Transverse colon (tissue), 4 donors: ENCODE measurements at regions not wholly inside any gene's neighbourhood (a gene's known extent, or its start where the extent isn't known, plus 50 kb on each side); places are given as distances from the start of the nearest gene placed in this dataset.

ENCODE experiments used
- DNase-seq: peaks from one replicate; pipeline ENCODE4 v3.0.0-alpha.2; 2019
- H3K27ac ChIP-seq, 4 donors: fragments of 200-600 bp; sonication (generic); 2 replicates each; pipeline ENCODE4 v1.5.1; 2016 to 2018; ENCODE audit warnings: inconsistent platforms in 4 of 4
- H3K27me3 ChIP-seq: fragments of 200-600 bp; sonication (generic); 2 replicates; pipeline ENCODE4 v1.5.1; 2017; ENCODE audit warnings: inconsistent platforms
- H3K36me3 ChIP-seq, 4 donors: fragments of 200-600 bp; sonication (generic); 2 replicates each; pipeline ENCODE4 v1.5.1; 2017 to 2019; ENCODE audit warnings: inconsistent platforms in 4 of 4
- H3K4me1 ChIP-seq, 4 donors: fragments of 200-600 bp; sonication (generic); 2 replicates each; pipeline ENCODE4 v1.5.1; 2017 to 2020; ENCODE audit warnings: inconsistent platforms in 4 of 4
- H3K4me3 ChIP-seq, 4 donors: fragments of 200-600 bp; sonication (generic); 1 replicate in 1 of 4; 2 replicates in 3 of 4; pipeline versions ENCODE4 v1.5.1 to v1.6.1; 2017 to 2019; ENCODE audit warnings: inconsistent platforms in 4 of 4
- H3K9me3 ChIP-seq, 2 donors: fragments of 200-600 bp; sonication (generic); 2 replicates each; pipeline ENCODE4 v1.5.1; 2017 to 2019; ENCODE audit warnings: inconsistent platforms in 2 of 2
- EP300 ChIP-seq: sonication (generic); formaldehyde crosslinking; IDR thresholded peaks from one replicate; pipeline ENCODE4 v1.6.1; 2017; ENCODE audit warnings: antibody characterized with exemption, low read depth
- POLR2A ChIP-seq: fragments of 450-650 bp; IDR thresholded peaks from one replicate; pipeline ENCODE4 v1.6.1; 2016; ENCODE audit warnings: antibody characterized with exemption, mild to moderate bottlenecking, moderate library complexity
- POLR2AphosphoS5 ChIP-seq, 3 donors: sonication (generic); formaldehyde crosslinking; IDR thresholded peaks; one replicate each; pipeline ENCODE4 v1.6.1; 2016; ENCODE audit warnings: antibody characterized with exemption in 3 of 3
- WGBS, 2 donors: methylation state at CpG; one replicate each; pipeline ENCODE4 v1.1.5; 2018; ENCODE audit warnings: low coverage in 1 of 2; 5-methylcytosine and 5-hydroxymethylcytosine counted together
- in situ Hi-C, 4 donors: fragments of 200-750 bp; cut with MboI; loops; one replicate each; pipeline versions ENCODE4 v1.15.0 to v1.15.1; 2017; ENCODE audit warnings: low sequenced_read_pairs in 3 of 4, low pct_ligation_motif_present in 1 of 4, low pct_unique_long_range_greater_than_20kb in 1 of 4
- intact Hi-C: fragments of 100-400 bp; cut with DNase I; formaldehyde crosslinking; loops from one replicate; pipeline ENCODE4 v1.15.1; 2023; ENCODE audit warnings: low total_unique reads
- TF ChIP-seq, protein P1 (sequence below), 5 experiments: fragments of 200-600 bp in 3 of 5; fragments of 450-650 bp in 2 of 5; sonication (generic) in 3 of 5; IDR thresholded peaks; 1 replicate in 2 of 5; 2 replicates in 3 of 5; pipeline ENCODE4 v1.5.1; 2016 to 2017; ENCODE audit warnings: antibody characterized with exemption in 5 of 5, inconsistent platforms in 3 of 5, mild to moderate bottlenecking in 2 of 5, moderate library complexity in 1 of 5

DNA sequence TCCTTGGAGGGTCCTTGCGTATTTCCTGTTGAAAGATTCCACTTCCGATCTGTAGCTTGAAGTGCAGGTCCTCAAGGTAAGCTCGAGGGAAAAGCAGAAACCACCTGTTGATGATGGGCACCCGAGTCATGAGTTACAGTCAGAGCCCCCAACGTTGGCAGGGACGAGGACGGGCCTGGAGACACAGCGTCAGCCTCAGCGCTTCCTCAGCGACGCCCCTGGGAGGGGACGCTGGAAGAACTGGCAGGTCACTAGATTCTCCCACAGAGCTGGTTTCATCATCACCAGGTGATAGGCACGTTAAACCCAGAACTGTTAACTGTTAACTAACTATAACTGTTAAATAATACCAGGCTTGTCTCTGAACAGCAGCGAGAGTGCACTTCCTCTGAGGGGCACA is 101.8 kb downstream of the TNFAIP2 start:
- TF ChIP-seq POLR2AphosphoS5 (IDR thresholded peaks at IDR 0.05) (no peak), POLR2A (no peak), EP300 (no peak)
- TF ChIP-seq, protein P1, sequence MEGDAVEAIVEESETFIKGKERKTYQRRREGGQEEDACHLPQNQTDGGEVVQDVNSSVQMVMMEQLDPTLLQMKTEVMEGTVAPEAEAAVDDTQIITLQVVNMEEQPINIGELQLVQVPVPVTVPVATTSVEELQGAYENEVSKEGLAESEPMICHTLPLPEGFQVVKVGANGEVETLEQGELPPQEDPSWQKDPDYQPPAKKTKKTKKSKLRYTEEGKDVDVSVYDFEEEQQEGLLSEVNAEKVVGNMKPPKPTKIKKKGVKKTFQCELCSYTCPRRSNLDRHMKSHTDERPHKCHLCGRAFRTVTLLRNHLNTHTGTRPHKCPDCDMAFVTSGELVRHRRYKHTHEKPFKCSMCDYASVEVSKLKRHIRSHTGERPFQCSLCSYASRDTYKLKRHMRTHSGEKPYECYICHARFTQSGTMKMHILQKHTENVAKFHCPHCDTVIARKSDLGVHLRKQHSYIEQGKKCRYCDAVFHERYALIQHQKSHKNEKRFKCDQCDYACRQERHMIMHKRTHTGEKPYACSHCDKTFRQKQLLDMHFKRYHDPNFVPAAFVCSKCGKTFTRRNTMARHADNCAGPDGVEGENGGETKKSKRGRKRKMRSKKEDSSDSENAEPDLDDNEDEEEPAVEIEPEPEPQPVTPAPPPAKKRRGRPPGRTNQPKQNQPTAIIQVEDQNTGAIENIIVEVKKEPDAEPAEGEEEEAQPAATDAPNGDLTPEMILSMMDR (IDR thresholded peaks at IDR 0.05) = no peak
- Histone ChIP-seq H3K27me3 (peaks cover 48% of the 10 kb centered on the region), H3K4me1 (peaks cover 0 to 11% (median 8%) of the 10 kb centered on the region in 4 donors), H3K27ac (no peak overlapping the region), H3K4me3 (no peak overlapping the region), H3K36me3 (no peaks in the 10 kb centered on the region), H3K9me3 (no peaks in the 10 kb centered on the region)
- WGBS, 2 donors = 60% methylated on average over 14 of the region's 14 CpGs; no CpG with 5 or more reads in 1 of the 2 donors
- in situ Hi-C loops = no loop called here
- DNase-seq = no peak
- intact Hi-C loops = no loop called here

DNA sequence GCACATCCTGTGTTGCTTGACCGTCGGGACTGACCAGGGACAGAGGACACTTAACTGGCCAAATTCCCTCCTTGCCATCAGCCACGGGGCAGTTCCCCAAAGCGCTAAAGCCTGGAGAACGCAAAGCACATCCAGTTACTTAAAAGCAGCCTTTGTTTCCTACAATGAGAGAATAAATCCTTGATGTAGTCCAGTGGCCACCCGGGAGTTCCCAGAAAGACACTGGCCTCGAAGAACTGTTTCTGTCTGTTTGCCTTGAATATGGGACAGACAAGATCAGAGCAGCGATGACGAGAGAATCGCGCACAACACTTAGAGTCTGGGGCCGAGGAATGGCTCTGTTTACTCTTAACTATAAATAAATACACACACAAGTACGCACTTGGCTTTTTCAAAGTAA is 102.2 kb downstream of the TNFAIP2 start:
- peak overlapping the region in 1 of 4 donors; percentile 16 for H3K27ac ChIP-seq
- TF ChIP-seq POLR2AphosphoS5 (IDR thresholded peaks at IDR 0.05) (no peak), EP300 (no peak), POLR2A (no peak)
- TF ChIP-seq, protein P1 (IDR thresholded peaks at IDR 0.05) = no peak
- WGBS, 2 donors = 54% methylated on average over 13 of the region's 13 CpGs; no CpG with 5 or more reads in 1 of the 2 donors
- intact Hi-C loops = no loop called here
- H3K4me1 ChIP-seq = peaks cover 0 to 9% (median 5%) of the 10 kb centered on the region in 4 donors
- no peak for DNase-seq
- no peaks in the 10 kb centered on the region for H3K9me3 ChIP-seq
- H3K4me3 ChIP-seq = no peak overlapping the region
- H3K27me3 ChIP-seq = peaks cover 43% of the 10 kb centered on the region
- in situ Hi-C loops = no loop called here
- no peaks in the 10 kb centered on the region for H3K36me3 ChIP-seq

DNA sequence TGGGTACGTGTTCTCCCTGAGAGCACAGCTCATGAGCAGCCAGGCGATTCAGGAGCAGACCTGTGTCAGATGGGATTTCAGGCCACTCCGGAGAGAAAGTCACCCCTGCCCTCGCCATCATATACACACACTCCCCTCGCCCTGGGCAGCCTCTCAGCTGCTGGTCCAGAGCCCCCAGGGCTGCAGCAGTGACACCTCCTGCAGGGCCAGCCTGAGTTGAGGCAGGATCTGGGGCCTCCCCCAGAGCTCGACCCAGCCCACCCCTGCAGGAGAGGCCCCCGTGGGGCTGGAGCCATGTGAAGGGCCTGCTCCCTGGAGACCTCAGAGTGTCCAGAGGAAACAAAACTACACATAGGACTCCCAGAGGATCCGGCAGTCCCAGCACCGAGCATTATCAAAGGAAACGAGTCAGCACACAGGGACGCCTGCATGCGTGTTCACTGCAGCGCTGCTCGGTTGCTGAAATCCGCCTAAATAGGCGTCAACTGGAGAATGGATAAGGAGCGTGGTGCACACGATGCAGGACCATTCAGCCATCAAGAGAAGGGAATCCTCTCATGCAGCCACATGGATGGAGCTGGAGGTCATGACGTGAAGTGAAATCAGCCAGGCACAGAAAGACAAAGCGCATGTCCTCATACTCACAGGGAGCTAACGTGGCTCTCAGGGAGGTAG is 104.0 kb downstream of the TNFAIP2 start:
- in situ Hi-C loops = no loop called here
- 81 to 94% methylated on average over 5 to 19 of the region's 21 CpGs for WGBS, 2 donors
- intact Hi-C loops = no loop called here

DNA sequence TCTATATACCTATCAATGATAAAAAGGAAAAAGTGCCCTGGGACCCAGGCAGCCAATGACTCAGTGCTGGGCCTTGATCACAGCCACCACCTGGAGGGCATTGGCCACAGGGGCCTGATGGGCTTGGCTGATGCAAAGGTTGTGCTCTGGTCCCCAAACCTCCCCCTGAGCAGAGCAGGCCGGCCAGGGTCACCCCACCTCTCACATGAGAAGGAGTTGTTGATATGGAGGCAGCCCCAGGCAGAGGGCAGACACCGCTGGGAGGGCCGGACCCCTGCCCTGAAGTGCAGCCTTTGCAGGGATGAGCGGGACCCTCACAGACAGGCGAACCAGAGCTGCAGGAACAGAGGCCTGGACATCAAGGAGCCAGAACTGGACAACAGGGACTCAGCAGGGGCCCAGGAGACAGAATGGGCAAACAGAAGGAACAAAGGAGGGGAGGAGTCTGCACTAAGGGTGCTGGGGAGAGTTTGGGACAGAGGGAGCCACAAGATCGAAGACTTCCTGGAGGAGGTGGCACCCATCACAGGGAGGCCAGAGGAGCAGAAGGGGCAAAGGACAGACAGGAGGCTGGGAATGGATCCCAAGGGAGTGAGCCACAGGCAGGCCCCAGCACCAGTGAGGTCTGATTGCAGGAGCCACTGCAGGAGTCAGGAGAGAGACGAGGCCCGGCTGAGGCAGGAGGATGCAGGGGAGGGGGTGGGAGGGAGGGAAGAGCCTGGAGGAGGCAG is 105.0 kb downstream of the TNFAIP2 start:
- DNase-seq = no peak
- intact Hi-C loops = no loop called here
- H3K36me3 ChIP-seq = no peaks in the 10 kb centered on the region
- H3K9me3 ChIP-seq = no peaks in the 10 kb centered on the region
- peaks cover 5 to 14% (median 9%) of the 10 kb centered on the region in 4 donors for H3K4me1 ChIP-seq
- TF ChIP-seq EP300 (no peak), POLR2AphosphoS5 (IDR thresholded peaks at IDR 0.05) (no peak), POLR2A (no peak)
- TF ChIP-seq, protein P1 (IDR thresholded peaks at IDR 0.05) = no peak
- peaks cover 16% of the 10 kb centered on the region for H3K27me3 ChIP-seq
- H3K4me3 ChIP-seq = no peak overlapping the region
- WGBS, 2 donors = 40 to 90% methylated on average over 2 to 7 of the region's 8 CpGs
- H3K27ac ChIP-seq = no peak overlapping the region
- in situ Hi-C loops = no loop called here

More for the DNA sequence above, 104.0 kb downstream of the TNFAIP2 start:
- peaks cover 26% of the 10 kb centered on the region for H3K27me3 ChIP-seq
- H3K4me3 ChIP-seq = no peak overlapping the region
- no peak for TF ChIP-seq EP300
- TF ChIP-seq POLR2A = no peak
- TF ChIP-seq, protein P1 (IDR thresholded peaks at IDR 0.05) = no peak
- TF ChIP-seq POLR2AphosphoS5 (IDR thresholded peaks at IDR 0.05) = no peak
- no peaks in the 10 kb centered on the region for H3K36me3 ChIP-seq
- no peaks in the 10 kb centered on the region for H3K9me3 ChIP-seq
- H3K4me1 ChIP-seq = peaks cover 5 to 7% (median 5%) of the 10 kb centered on the region in 4 donors
- H3K27ac ChIP-seq = no peak overlapping the region
- no peak for DNase-seq
